H1 (cell line): ENCODE measurements at regions not wholly inside any gene's neighbourhood (a gene's known extent, or its start where the extent isn't known, plus 50 kb on each side); places are given as distances from the start of the nearest gene placed in this dataset.

Experiments
- ASH2L ChIP-seq: fragments of 200-600, 300-600 bp; sonication (generic); IDR thresholded peaks from one replicate; pipeline ENCODE4 v1.7.1; 2017; ENCODE audit warnings: low read length
- CEBPB ChIP-seq: IDR thresholded peaks from 2 replicates; pipeline ENCODE4 v1.6.1; 2012; ENCODE audit warnings: low read depth, low read length
- CHD2 ChIP-seq: IDR thresholded peaks from 2 replicates; pipeline ENCODE4 v1.6.1; 2012; ENCODE audit warnings: low read length, improper control_type of control experiment
- CHD7 ChIP-seq: fragments of 300-600 bp; sonication (generic); IDR thresholded peaks from 2 replicates; pipeline ENCODE4 v1.7.1; 2012; ENCODE audit warnings: low read length, moderate library complexity, mild to moderate bottlenecking, inconsistent platforms; ENCODE audit not compliant: insufficient replicate concordance
- CTCF ChIP-seq, 3 experiments: IDR thresholded peaks; 1 replicate in 2 of 3; 2 replicates in 1 of 3; pipeline versions ENCODE4 v1.5.1 to v1.6.1; 2011; ENCODE audit warnings: low read length in 3 of 3, mild to moderate bottlenecking in 3 of 3, inconsistent platforms in 2 of 3, low read depth in 1 of 3, moderate library complexity in 1 of 3; ENCODE audit not compliant: insufficient read depth in 1 of 3; ENCODE audit errors: control extremely low read depth in 1 of 3
- JUND ChIP-seq: IDR thresholded peaks from 2 replicates; pipeline ENCODE4 v1.6.1; 2011; ENCODE audit warnings: mild to moderate bottlenecking, improper control_type of control experiment, low read length
- SIN3A ChIP-seq, 2 experiments: IDR thresholded peaks in 1 of 2; conservative IDR thresholded peaks in 1 of 2; 2 replicates each; pipeline ENCODE4 v1.6.1; 2011 to 2012; ENCODE audit warnings: low read length in 2 of 2, improper control_type of control experiment in 1 of 2, low read depth in 1 of 2, mild to moderate bottlenecking in 1 of 2
- TCF12 ChIP-seq: IDR thresholded peaks from 2 replicates; pipeline ENCODE4 v1.6.1; 2011; ENCODE audit warnings: low read depth, mild to moderate bottlenecking, low read length
- TF ChIP-seq, protein P1 (sequence below): IDR thresholded peaks from 2 replicates; pipeline ENCODE4 v1.6.1; 2012; ENCODE audit warnings: inconsistent platforms

DNA sequence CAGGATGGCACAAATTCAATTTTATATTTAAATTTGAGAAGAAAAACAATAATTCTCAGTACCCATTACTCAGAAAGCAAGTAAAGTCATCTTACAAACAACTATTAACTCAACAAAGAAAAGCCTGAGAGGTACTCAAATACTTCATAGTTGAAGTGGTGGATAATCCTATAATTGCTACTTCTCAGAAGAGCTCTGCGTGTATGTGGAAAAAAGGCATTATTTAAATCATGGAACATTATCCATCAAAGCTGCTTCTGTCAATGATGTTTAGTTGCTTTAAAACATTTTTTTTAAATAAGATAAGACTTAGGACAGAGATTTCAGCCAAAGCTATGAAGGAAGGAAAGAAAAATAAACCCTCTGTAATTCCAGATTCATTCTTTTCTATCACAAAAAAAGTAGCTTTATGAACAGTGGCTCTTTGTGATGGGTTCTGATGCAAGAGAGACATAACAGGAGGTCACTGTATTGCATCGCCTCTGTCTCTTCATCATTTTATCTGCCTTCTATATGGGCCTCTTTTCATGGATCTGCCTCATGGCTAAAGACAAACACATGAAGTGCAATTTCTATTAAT, 367.9 kb upstream of the SLC35B3 start (continued):
- no peak for TF ChIP-seq CHD7
- TF ChIP-seq ASH2L = no peak
- no peak for TF ChIP-seq TCF12
- no peak for TF ChIP-seq JUND
- no peak for TF ChIP-seq CHD2
- no peak for TF ChIP-seq SIN3A (conservative IDR thresholded peaks at IDR 0.05 in 1 of 2, IDR thresholded peaks at IDR 0.05 in 1 of 2; ENCODE audit: low read depth in 1 of 2, low read length in 2 of 2)
- no peak for TF ChIP-seq CTCF (IDR thresholded peaks at IDR 0.05; ENCODE audit: control extremely low read depth in 1 of 3, insufficient read depth in 1 of 3, low read depth in 1 of 3, low read length in 3 of 3)
- no peak for TF ChIP-seq CEBPB
- TF ChIP-seq, protein P1, sequence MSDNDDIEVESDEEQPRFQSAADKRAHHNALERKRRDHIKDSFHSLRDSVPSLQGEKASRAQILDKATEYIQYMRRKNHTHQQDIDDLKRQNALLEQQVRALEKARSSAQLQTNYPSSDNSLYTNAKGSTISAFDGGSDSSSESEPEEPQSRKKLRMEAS = no peak
